Middle frontal gyrus (tissue), 1 donor: ENCODE measurements at regions not wholly inside any gene's neighbourhood (a gene's known extent, or its start where the extent isn't known, plus 50 kb on each side); places are given as distances from the start of the nearest gene placed in this dataset.
"Not testable (repeated sequence)": the region's sequence is repeated elsewhere in the genome, so short reads cannot be mapped to it uniquely, and the experiment has no call there.

Experiments used
- DNase-seq: peaks from one replicate; pipeline ENCODE4 v3.0.0-alpha.2; 2015; ENCODE audit warnings: low spot score; ENCODE audit errors: extremely low spot score

DNA sequence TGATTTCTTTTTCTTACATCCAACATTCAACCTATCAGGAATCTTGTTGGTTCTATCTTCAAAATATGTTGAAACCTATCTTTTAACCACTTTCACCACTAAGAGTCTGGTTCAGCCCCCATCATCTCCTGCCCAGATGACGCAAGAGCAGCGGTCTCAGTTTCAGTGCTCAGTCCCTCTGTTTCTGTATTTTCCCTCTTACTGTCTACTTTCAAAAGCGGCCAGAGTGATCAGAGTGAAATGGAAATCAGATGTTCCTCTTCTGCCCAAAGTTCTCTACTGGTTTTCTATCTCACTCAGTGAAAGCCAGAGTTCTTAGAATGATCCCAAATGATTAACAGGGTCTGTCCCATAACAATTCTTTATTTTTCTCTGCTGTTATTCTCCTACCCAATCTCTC, 147.9 kb upstream of the PDE7B start:
- DNase-seq = no peak

DNA sequence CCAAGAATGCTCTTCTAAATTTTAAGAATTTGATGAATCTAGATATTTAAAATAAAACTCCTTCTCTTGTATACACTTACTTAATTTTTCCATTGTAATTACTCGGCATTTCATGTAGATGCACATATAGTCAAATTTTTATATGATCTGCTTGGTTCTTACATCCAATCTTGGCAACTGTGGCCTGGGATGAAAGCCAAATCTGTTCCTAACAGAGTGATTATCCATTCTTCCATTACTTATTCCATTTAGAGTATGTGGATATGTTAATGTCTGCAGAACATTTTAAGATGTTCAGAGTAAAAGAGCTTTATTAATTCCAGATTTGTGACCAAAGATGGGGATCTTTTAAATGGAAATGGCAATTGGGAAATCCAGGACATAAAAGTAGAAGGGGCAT, 144.1 kb upstream of the PDE7B start:
- no peak for DNase-seq

DNA sequence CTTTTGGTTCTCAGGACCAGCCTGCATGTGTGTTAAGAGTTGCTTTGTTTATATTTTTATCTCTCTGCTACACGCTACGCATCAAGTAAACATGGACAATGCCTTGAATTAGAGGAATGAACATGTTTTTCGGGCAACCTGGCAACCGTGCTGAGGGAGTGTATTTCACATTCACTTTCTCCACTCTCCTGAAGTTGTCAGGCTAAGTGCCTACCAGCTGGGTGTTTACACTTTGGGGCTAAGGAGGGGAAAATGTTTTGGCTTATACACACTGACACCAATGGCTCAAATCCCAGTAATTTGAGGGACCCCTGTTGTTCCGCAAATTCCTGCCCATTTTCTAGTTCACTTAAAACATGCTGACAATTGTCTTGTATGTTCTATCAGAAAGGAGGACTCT, 141.5 kb upstream of the PDE7B start:
- DNase-seq = no peak

DNA sequence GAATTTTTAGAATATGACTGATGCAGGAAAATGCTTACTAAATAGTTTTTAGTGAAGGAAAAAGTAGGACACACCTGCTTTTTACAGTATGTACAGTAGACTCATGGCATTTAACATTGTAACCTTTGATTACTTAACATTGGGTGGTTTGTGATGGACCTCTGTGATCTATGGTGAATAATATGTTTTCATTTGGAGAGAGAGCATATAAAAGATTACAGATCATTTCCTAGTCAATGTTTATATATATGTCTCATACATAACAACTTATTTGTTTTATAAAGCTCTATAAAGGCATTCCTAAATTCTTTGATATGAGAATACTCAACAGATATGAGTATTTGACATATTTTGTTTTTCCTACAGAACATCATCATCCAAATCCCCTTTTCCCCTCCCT, 129.3 kb upstream of the PDE7B start:
- DNase-seq = no peak

DNA sequence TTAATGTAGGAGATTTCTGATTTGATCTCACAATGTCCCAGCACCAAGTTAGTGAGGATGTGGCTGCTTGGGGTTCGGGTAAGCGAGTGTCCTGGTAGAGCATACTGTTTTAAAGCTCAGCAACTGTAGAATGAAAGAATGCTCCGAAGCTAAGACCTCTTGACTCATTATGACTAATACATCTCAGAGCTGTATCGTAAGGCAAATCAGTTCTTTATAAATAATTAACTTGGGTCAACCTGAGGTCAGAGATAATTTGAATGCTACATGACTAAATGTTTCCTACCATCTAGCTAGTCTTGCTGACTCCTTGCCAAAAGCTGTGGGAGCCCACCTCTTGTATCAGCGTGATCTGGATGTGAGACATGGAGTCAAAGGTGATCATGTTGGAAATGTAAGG, 128.8 kb upstream of the PDE7B start:
- DNase-seq = no peak

DNA sequence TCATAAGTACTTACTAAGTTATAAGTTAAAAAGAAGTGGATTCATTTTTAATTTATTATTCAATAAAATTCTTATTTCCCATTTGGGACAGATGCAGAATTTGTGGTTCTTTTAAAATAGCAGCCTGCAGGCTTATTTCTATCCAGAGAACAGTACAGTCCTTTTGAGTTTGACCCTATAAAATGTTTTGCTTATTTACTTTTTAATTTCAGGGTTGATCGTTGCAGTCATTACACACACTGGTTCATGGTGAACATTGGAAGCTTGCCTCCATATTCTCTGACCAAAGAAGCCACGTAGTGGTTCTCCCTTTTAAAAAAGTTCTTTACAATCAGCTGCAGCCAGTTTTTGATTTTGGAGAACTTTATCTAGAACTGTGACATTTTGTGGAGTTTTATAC, 122.9 kb upstream of the PDE7B start:
- no peak for DNase-seq

DNA sequence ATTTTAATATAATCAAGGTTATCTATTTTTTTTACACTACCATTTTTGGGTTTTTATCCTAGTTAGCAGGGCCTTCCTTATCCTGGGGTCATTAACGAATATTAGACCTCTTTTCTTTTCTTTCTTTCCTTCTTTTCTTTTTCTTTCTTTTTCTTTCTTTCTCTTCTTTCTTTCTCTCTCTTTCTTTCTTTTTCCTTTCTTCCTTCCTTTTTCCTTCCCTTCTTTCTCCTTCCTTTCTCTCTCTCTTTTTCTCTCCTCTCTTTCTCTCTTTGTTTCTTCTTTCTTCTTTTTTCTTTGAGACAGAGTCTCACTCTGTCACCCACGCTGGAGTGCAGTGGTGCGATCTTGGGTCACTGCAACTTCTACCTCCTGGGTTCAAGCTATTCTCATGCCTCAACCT, 120.4 kb upstream of the PDE7B start:
- DNase-seq = no peak

DNA sequence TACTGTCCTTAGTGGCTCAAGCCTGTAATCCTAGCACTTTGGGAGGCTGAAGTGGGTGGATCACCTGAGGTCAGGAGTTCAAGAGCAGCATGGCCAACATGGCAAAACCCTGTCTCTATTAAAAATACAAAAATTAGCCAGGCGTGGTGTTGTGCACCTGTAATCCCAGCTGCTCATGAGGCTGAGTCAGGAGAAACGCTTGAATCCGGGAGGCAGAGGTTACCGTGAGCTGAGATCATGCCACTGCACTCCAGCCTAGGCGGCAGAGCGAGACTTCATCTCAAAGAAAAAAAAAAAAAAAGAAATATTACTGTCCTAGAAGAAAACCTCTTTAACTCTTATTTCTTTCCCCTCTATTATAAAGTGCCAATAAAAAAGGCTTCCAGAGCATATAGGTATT, 115.2 kb upstream of the PDE7B start:
- not testable (repeated sequence) for DNase-seq

DNA sequence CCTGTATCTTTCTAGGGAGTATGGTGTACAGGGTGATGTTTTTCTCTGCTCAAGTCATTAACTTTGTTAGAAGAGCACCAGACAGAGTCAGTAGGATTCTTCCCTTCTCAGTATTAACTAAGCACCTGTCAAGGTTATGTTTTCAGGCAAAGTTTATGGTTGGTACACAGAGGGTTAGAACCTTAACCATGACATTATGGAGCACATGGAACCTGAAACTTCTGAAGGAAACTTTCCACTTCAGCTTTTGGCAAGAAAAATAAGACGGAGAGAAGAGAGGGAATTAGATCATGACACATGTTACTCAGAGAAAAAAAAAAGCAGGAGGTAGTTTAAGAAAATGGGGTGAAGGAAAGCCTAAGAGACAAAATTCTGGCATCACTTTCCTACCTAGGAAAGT, 112.9 kb upstream of the PDE7B start:
- no peak for DNase-seq

DNA sequence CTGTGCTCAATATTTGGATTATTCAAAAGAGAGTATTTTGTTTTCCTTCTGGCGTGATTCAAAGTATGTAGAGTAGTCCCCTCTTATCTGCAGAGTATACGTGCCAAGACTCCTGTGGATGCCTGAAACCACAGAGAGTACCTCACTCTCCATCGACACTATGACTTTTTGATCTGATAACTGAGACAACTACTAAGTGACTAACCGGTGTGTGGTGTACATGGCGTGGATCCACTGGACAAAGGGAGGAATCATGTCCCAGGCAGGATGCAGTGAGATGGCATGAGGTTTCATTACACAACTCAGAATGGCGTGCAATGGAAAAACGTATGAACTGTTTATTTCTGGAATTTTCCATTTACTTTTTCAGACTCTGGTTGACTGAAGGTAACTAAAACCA, 112.2 kb upstream of the PDE7B start:
- DNase-seq = no peak

DNA sequence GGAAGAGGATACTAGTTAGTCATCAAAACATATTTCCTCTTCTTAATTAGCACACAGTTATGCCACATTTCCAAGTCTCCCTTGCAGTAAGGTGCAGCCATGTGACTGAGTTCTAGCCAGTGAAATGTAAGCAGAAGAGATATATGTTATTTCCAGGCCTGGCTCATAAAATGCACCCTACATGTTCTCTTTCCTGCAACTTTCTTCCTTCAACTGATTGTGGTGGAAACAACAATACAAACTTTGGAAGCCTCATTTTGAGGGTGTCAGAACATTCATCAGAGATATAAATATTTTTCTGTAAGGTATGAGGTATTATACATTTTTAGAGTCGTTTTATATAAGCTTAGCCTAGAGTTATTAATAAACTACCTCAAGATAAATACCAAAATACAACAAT, 110.9 kb upstream of the PDE7B start:
- no peak for DNase-seq

DNA sequence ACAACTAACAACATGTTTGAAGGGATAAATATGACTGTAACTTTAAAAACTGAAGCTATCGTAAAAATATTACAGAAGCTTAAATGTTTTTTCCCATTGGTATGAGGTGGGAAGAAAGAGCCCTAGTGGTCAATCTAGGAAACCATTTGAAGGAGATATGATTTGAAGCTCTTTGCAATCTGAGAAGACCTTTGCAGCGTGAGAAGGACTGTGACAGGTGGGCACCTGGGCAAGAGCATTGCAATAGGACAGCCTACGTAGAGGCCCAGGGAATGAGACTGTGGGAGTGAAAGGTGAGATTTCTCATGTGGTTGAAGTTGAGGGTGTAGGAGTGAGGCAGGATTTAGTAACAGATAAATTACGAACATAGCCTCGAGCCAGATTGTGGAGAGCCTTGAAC, 108.0 kb upstream of the PDE7B start:
- DNase-seq = no peak

DNA sequence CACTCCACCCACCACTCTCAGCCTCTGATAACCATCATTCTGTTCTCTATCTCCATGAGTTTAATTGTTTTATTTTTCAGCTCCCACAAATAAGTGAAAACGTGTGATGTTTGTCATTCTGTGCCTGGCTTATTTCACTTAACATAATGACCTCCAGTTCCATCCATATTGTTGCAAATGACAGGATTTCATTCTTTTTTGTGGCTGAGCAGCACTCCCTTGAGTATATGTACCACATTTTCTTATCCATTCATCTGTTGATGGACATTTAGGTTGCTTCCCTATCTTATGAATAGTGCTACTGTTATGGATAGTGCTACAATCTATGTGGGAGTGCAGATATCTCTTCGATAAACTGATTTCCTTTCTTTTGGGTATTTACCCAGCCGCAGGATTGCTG, 103.3 kb upstream of the PDE7B start:
- DNase-seq = no peak

DNA sequence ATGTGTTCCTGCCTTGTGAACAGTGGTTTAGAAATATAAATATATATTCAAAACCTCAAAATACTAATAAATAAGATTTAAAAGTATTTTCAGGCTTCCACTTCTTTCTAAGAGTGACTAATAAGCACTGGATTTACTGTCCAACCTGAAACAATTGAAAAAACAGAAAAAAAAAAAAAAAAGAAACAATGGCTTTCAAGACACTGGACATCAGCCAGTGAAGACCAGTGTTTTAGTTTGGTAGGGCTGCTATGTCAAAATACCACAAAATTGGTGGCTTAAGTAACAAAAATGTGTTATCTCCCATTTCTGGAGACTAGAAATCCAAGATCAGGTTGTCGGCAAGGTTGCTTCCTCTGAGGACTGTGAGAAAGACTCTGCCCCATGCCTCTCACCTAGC, 101.4 kb upstream of the PDE7B start:
- no peak for DNase-seq

DNA sequence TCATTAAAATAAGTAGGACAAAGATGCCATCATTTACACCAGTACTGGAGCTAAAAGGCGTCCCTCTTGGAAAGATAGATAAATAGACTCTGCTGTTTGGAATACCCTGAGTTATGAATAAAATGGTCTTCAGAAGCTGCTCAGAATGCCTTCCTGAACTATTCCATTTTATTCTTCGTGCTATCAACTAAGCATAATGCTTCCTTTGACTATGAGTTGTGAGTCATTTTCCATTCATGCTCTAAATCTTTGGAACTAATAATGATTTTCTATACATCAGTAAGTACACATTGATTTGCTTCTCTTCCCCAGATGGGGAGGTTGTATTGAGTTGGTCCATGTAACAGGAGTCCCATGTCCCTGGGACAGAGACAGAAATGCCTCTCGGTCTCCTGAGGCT, 98.3 kb upstream of the PDE7B start:
- no peak for DNase-seq

DNA sequence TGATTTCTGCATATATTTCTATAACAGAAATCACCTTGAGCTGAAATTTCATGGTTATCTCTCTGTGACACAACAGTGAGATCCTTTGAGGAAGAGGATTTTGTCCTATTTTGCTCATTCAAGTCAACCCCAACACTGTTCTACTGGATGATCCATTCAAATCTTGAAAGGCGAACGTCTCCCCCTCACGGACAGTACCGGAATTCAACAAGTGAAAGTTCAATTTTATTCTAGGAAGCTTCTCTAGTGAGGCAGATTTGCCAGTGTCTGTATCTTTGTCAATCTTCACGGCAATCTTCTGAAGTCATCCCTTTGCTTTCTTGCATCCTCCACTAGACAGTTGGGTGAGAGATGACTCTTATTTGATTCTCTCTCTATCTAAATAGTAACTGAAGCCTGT, 91.7 kb upstream of the PDE7B start:
- DNase-seq = no peak

DNA sequence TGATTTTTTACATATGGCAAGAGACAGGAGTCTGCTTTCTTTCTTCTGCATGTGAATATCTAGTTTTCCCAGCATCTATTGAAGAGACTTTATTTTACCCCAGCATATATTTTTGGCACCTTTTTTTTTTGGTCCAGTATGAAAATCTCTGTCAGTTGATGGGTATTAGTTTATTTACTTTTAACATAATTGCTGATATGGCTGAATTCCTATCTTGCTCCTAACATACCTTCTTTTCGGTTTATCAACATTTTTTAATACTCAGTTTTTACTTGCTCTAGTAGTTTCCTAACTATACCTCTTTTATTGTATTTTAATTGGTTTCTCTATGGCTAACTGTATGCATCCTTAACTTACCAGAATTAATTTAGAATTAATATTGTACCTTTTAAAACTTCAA, 77.5 kb upstream of the PDE7B start:
- no peak for DNase-seq

DNA sequence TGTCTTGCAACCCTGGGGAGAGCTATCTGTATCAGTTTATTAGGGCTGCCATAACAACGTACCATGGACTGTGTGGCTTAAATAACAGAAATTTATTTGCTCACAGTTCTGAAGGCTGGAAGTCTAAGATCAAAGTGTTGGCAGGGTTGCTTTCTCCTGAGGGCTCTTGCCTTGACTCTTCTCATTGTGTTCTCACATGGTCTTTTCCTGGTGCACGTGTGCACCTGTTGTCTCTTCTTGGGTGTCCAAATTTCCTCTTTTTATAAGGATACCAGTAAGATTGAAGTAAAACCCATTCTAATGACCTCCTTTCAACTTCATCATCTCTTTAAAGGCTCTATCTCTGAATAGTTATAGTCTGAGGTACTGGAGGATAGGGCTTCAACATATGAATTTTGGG, 72.3 kb upstream of the PDE7B start:
- no peak for DNase-seq

DNA sequence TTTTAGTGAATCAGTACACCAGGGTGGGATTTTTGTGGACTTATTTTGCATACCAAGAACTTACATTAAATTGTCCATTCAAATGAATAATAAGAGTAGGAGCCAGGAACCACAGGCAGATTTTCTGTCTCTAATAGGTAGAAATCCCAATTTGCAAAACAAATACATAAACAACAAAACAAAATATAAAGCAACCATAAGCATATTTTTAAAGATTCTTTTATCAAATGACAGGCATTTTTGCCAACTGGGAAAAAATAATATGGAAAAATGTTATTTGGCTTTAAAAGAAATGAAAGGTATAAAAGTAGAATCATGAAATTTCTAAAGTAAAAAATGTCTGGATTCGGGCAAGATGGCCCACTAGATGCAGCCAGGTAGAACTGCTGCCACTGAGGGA, 71.2 kb upstream of the PDE7B start:
- DNase-seq = no peak

DNA sequence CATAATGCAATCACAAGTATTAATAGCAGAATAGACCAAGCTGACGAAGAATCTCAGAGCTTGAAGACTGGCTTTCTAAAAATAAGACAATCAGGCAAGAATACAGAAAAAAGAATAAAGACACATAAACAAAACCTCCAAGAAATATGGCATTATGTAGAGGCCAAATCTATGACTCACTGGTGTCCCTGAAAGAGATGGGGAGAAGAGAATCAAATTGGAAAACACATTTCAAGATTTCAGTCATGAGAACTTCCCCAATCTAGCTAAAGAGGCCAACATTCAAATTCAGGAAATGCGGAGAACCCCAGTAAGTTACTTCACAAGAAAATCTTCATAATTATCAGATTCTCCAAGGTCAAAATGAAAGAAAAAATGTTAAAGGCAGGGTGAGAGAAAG, 69.0 kb upstream of the PDE7B start:
- no peak for DNase-seq

DNA sequence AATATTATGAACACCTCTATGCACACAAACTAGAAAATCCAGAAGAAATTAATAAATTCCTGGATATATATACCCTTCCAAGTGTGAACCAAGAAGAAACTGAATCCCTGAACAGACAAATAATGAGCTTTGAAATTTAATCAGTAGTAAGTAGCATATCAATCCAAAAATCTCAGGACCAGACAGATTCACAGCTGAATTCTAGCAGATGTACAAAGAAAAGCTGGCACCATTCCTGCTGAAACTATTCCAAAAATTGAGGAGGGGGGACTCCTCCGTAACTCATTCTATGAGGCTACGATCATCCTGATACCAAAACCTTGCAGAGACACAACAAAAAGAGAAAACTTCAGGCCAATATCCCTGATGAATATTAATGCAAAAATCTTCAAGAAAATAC, 67.0 kb upstream of the PDE7B start:
- no peak for DNase-seq

DNA sequence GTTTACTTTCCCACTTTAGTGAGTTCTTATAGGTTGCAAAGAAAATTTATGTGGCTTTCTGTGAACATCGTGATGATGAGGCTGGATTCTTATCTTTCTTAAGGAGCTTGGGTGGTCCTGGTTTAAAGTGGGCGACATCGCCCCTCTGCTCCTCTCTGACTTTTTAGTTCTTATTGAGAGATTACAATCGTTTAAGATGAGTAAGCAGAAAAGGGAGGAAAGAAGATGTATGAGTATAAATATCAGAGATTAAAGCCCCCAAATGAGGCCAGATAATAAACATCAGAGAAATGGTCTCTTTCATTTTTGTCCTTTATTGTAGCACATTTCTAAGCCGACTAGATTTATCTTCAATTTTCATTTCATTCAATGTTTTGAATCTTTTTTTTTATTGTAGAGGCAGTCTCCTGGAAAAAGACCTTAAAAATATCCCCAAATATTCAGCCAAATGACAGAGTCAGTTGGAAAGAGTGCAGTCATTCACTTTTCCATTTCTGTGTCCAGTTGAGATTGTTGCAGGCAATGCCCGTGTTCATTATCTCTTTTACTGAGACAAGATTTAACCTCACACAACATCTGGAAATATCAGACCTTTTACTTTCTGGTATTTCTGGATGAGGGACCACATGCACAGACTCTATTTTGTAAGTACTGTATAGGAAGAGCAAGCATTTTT, 62.0 kb upstream of the PDE7B start:
- DNase-seq = no peak

DNA sequence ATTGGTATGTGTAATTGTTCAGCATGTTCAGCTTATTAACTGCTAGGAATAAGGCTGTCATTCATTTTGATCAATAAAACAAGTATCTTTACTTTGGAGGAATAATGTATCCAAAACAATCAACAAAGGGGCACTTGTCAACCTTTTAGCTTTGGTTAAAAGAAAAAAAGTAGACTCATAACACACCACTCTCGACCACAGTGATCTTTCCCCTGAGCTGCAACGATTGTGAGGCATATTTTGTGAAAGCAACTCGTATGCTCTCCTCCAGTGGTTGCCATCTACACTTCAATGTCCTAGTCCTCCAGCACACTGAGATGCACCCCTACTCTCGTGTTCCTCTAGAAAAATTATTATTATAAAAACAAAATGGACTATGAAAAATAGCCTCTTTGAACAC, 60.1 kb upstream of the PDE7B start:
- no peak for DNase-seq

DNA sequence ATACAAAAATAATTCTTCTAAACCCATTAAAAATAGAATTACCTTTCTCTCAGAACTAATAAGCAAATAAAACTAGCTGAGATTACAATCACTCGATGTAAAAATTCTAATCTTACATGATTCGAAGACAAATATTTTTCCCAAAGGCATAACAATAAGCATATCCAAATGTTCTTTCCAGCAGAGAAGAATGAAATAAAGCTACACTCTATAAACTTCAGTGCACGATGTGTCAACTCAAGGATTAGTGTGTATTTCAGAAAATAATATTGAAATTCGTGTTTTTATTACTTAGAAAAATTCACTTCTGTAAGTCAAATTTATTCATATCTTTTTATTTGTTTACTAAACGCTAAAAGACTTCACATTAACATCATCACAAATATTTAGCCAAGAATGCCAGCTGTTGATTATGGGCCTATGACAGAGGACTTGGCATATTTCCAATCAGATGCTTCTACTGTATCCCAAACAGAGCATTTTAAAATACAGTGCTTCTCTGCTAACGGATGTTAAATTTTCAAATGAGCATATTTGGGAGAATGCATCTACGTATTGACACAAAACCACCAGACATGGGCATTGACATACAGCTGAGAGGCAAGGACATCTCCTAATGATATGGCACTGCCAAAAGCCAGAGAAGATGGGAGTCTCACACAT, 54.7 kb upstream of the PDE7B start:
- no peak for DNase-seq
